ENCODE measurements at regions not wholly inside any gene's neighbourhood (a gene's known extent, or its start where the extent isn't known, plus 50 kb on each side); places are given as distances from the start of the nearest gene placed in this dataset.

- Histone ChIP-seq H3K9me3 (ENCODE audit: low read depth, low read length) (no peaks in the 10 kb centered on the region), H3K27ac (ENCODE audit: low read depth, low read length) (no peak overlapping the region), H2AFZ (ENCODE audit: low read length) (no peak overlapping the region), H3K4me2 (ENCODE audit: insufficient read depth, low read length) (no peak overlapping the region), H4K20me1 (ENCODE audit: insufficient read depth, low read length) (no peaks in the 10 kb centered on the region), H3K79me2 (ENCODE audit: insufficient read depth, low read length) (no peaks in the 10 kb centered on the region), H3K4me3 (ENCODE audit: insufficient read depth, low read length) (no peak overlapping the region), H3K36me3 (ENCODE audit: insufficient read depth, low read length) (no peaks in the 10 kb centered on the region), H3K4me1 (ENCODE audit: insufficient read depth, low read length) (no peaks in the 10 kb centered on the region), H3K27me3 (ENCODE audit: insufficient read depth, low read length) (no peaks in the 10 kb centered on the region)
- DNase-seq (ENCODE audit: insufficient read length, low spot score, missing footprints): no peak
- TF ChIP-seq CTCF (IDR thresholded peaks at IDR 0.05; ENCODE audit: extremely low read depth, low read depth, low read length): no peak
Observed at GRCh38 chr3:21859124-21860081, 108.4 kb upstream of the ZNF385D start.

- H3K27ac ChIP-seq (ENCODE audit: low read depth, low read length): no peak overlapping the region
- H3K36me3 ChIP-seq (ENCODE audit: insufficient read depth, low read length): no peaks in the 10 kb centered on the region
- H3K4me1 ChIP-seq (ENCODE audit: insufficient read depth, low read length): no peaks in the 10 kb centered on the region
- H3K4me2 ChIP-seq (ENCODE audit: insufficient read depth, low read length): no peak overlapping the region
- no peak for TF ChIP-seq CTCF (IDR thresholded peaks at IDR 0.05; ENCODE audit: extremely low read depth, low read depth, low read length)
- no peak overlapping the region for H2AFZ ChIP-seq (ENCODE audit: low read length)
- no peaks in the 10 kb centered on the region for H3K79me2 ChIP-seq (ENCODE audit: insufficient read depth, low read length)
- H3K4me3 ChIP-seq (ENCODE audit: insufficient read depth, low read length): no peak overlapping the region
- H4K20me1 ChIP-seq (ENCODE audit: insufficient read depth, low read length): no peaks in the 10 kb centered on the region
- DNase-seq (ENCODE audit: insufficient read length, low spot score, missing footprints): no peak
- H3K9me3 ChIP-seq (ENCODE audit: low read depth, low read length): no peaks in the 10 kb centered on the region
- H3K27me3 ChIP-seq (ENCODE audit: insufficient read depth, low read length): no peaks in the 10 kb centered on the region
Observed at GRCh38 chr3:21860082-21860475, 109.1 kb upstream of the ZNF385D start.

GRCh38 chr3:21860657-21861056 is 109.6 kb upstream of the ZNF385D start:
- Histone ChIP-seq H3K79me2 (ENCODE audit: insufficient read depth, low read length) (no peaks in the 10 kb centered on the region), H3K9me3 (ENCODE audit: low read depth, low read length) (no peaks in the 10 kb centered on the region), H3K4me2 (ENCODE audit: insufficient read depth, low read length) (no peak overlapping the region), H3K4me1 (ENCODE audit: insufficient read depth, low read length) (no peaks in the 10 kb centered on the region), H2AFZ (ENCODE audit: low read length) (no peak overlapping the region), H3K27me3 (ENCODE audit: insufficient read depth, low read length) (no peaks in the 10 kb centered on the region), H3K4me3 (ENCODE audit: insufficient read depth, low read length) (no peak overlapping the region), H4K20me1 (ENCODE audit: insufficient read depth, low read length) (no peaks in the 10 kb centered on the region), H3K27ac (ENCODE audit: low read depth, low read length) (no peak overlapping the region), H3K36me3 (ENCODE audit: insufficient read depth, low read length) (no peaks in the 10 kb centered on the region)
- no peak for DNase-seq (ENCODE audit: insufficient read length, low spot score, missing footprints)
- TF ChIP-seq CTCF (IDR thresholded peaks at IDR 0.05; ENCODE audit: extremely low read depth, low read depth, low read length): no peak

- Histone ChIP-seq H3K4me2 (ENCODE audit: insufficient read depth, low read length) (no peak overlapping the region), H3K36me3 (ENCODE audit: insufficient read depth, low read length) (no peaks in the 10 kb centered on the region), H3K9me3 (ENCODE audit: low read depth, low read length) (no peaks in the 10 kb centered on the region), H2AFZ (ENCODE audit: low read length) (no peak overlapping the region), H3K4me3 (ENCODE audit: insufficient read depth, low read length) (no peak overlapping the region), H4K20me1 (ENCODE audit: insufficient read depth, low read length) (no peaks in the 10 kb centered on the region), H3K27ac (ENCODE audit: low read depth, low read length) (no peak overlapping the region), H3K27me3 (ENCODE audit: insufficient read depth, low read length) (no peaks in the 10 kb centered on the region), H3K4me1 (ENCODE audit: insufficient read depth, low read length) (no peaks in the 10 kb centered on the region), H3K79me2 (ENCODE audit: insufficient read depth, low read length) (no peaks in the 10 kb centered on the region)
- TF ChIP-seq CTCF (IDR thresholded peaks at IDR 0.05; ENCODE audit: extremely low read depth, low read depth, low read length): no peak
- no peak for DNase-seq (ENCODE audit: insufficient read length, low spot score, missing footprints)
Observed at GRCh38 chr3:21876782-21877181, 125.8 kb upstream of the ZNF385D start.
